ENCODE measurements at regions not wholly inside any gene's neighbourhood (a gene's known extent, or its start where the extent isn't known, plus 50 kb on each side); places are given as distances from the start of the nearest gene placed in this dataset.

GRCh38 chr6:74061201-74061600 is 365.2 kb downstream of the CD109 start:
- no peak overlapping the region for H3K4me3 ChIP-seq (ENCODE audit: insufficient read depth, low read length)
- H3K36me3 ChIP-seq (ENCODE audit: insufficient read depth, low read length), result no peaks in the 10 kb centered on the region
- H3K27me3 ChIP-seq (ENCODE audit: insufficient read depth, low read length), result no peaks in the 10 kb centered on the region
- no peaks in the 10 kb centered on the region for H3K9me3 ChIP-seq (ENCODE audit: low read depth, low read length)
- DNase-seq (ENCODE audit: insufficient read length, low spot score, missing footprints), result no peak
- TF ChIP-seq CTCF (IDR thresholded peaks at IDR 0.05; ENCODE audit: extremely low read depth, low read depth, low read length), result no peak
- H3K79me2 ChIP-seq (ENCODE audit: insufficient read depth, low read length), result no peaks in the 10 kb centered on the region
- no peak overlapping the region for H3K27ac ChIP-seq (ENCODE audit: low read depth, low read length)
- no peaks in the 10 kb centered on the region for H4K20me1 ChIP-seq (ENCODE audit: insufficient read depth, low read length)
- no peak overlapping the region for H2AFZ ChIP-seq (ENCODE audit: low read length)
- H3K4me1 ChIP-seq (ENCODE audit: insufficient read depth, low read length), result peaks cover 8% of the 10 kb centered on the region
- no peak overlapping the region for H3K4me2 ChIP-seq (ENCODE audit: insufficient read depth, low read length)

GRCh38 chr6:74060354-74060753 is 364.4 kb downstream of the CD109 start:
- H3K27ac ChIP-seq (ENCODE audit: low read depth, low read length), result no peak overlapping the region
- DNase-seq (ENCODE audit: insufficient read length, low spot score, missing footprints), result no peak
- no peaks in the 10 kb centered on the region for H3K36me3 ChIP-seq (ENCODE audit: insufficient read depth, low read length)
- no peak overlapping the region for H3K4me3 ChIP-seq (ENCODE audit: insufficient read depth, low read length)
- H3K79me2 ChIP-seq (ENCODE audit: insufficient read depth, low read length), result no peaks in the 10 kb centered on the region
- peaks cover 3% of the 10 kb centered on the region for H3K4me1 ChIP-seq (ENCODE audit: insufficient read depth, low read length)
- no peak for TF ChIP-seq CTCF (IDR thresholded peaks at IDR 0.05; ENCODE audit: extremely low read depth, low read depth, low read length)
- no peaks in the 10 kb centered on the region for H4K20me1 ChIP-seq (ENCODE audit: insufficient read depth, low read length)
- no peaks in the 10 kb centered on the region for H3K27me3 ChIP-seq (ENCODE audit: insufficient read depth, low read length)
- H3K9me3 ChIP-seq (ENCODE audit: low read depth, low read length), result no peaks in the 10 kb centered on the region
- H2AFZ ChIP-seq (ENCODE audit: low read length), result peak overlapping the region; percentile 17
- H3K4me2 ChIP-seq (ENCODE audit: insufficient read depth, low read length), result no peak overlapping the region

- Histone ChIP-seq H4K20me1 (ENCODE audit: insufficient read depth, low read length) (no peaks in the 10 kb centered on the region), H2AFZ (ENCODE audit: low read length) (no peak overlapping the region), H3K4me3 (ENCODE audit: insufficient read depth, low read length) (no peak overlapping the region), H3K79me2 (ENCODE audit: insufficient read depth, low read length) (no peaks in the 10 kb centered on the region), H3K36me3 (ENCODE audit: insufficient read depth, low read length) (no peaks in the 10 kb centered on the region), H3K9me3 (ENCODE audit: low read depth, low read length) (no peaks in the 10 kb centered on the region), H3K27me3 (ENCODE audit: insufficient read depth, low read length) (no peaks in the 10 kb centered on the region), H3K4me2 (ENCODE audit: insufficient read depth, low read length) (no peak overlapping the region), H3K27ac (ENCODE audit: low read depth, low read length) (no peak overlapping the region), H3K4me1 (ENCODE audit: insufficient read depth, low read length) (peaks cover 3% of the 10 kb centered on the region)
- no peak for TF ChIP-seq CTCF (IDR thresholded peaks at IDR 0.05; ENCODE audit: extremely low read depth, low read depth, low read length)
- no peak for DNase-seq (ENCODE audit: insufficient read length, low spot score, missing footprints)
Observed at GRCh38 chr6:74058606-74059005, 362.6 kb downstream of the CD109 start.

GRCh38 chr6:74057326-74057725 is 361.3 kb downstream of the CD109 start:
- peaks cover 3% of the 10 kb centered on the region for H3K4me1 ChIP-seq (ENCODE audit: insufficient read depth, low read length)
- no peak overlapping the region for H2AFZ ChIP-seq (ENCODE audit: low read length)
- H3K27ac ChIP-seq (ENCODE audit: low read depth, low read length), result no peak overlapping the region
- no peaks in the 10 kb centered on the region for H3K79me2 ChIP-seq (ENCODE audit: insufficient read depth, low read length)
- DNase-seq (ENCODE audit: insufficient read length, low spot score, missing footprints), result peak; percentile 64
- no peak overlapping the region for H3K4me2 ChIP-seq (ENCODE audit: insufficient read depth, low read length)
- no peaks in the 10 kb centered on the region for H3K36me3 ChIP-seq (ENCODE audit: insufficient read depth, low read length)
- H3K4me3 ChIP-seq (ENCODE audit: insufficient read depth, low read length), result no peak overlapping the region
- TF ChIP-seq CTCF (IDR thresholded peaks at IDR 0.05; ENCODE audit: extremely low read depth, low read depth, low read length), result no peak
- H3K27me3 ChIP-seq (ENCODE audit: insufficient read depth, low read length), result peaks cover 5% of the 10 kb centered on the region
- no peaks in the 10 kb centered on the region for H4K20me1 ChIP-seq (ENCODE audit: insufficient read depth, low read length)
- no peaks in the 10 kb centered on the region for H3K9me3 ChIP-seq (ENCODE audit: low read depth, low read length)

All from osteoblast (primary cell).